ENCODE measurements at regions not wholly inside any gene's neighbourhood (a gene's known extent, or its start where the extent isn't known, plus 50 kb on each side); places are given as distances from the start of the nearest gene placed in this dataset.

GRCh38 chr13:40343550-40344269, 322.7 kb downstream of the FOXO1 start (continued):
- no peak for TF ChIP-seq ZBTB10 (tag by site-specific recombination; IDR thresholded peaks at IDR 0.05)
- TF ChIP-seq ZNF416 (tag by site-specific recombination; IDR thresholded peaks at IDR 0.05), result no peak
- no peak for TF ChIP-seq ZNF18 (tag by site-specific recombination; IDR thresholded peaks at IDR 0.05)
- TF ChIP-seq ZNF366 (tag by site-specific recombination; conservative IDR thresholded peaks at IDR 0.05), result no peak
- TF ChIP-seq OSR2 (tag by site-specific recombination; IDR thresholded peaks at IDR 0.05), result no peak
- no peak for TF ChIP-seq ZNF37A (tag by site-specific recombination; IDR thresholded peaks at IDR 0.05)
- TF ChIP-seq ZBTB6 (tag by site-specific recombination; IDR thresholded peaks at IDR 0.05), result no peak
- no peak for TF ChIP-seq REPIN1 (tag by site-specific recombination; IDR thresholded peaks at IDR 0.05; ENCODE audit: low read depth)
- TF ChIP-seq ZNF692 (tag by site-specific recombination; IDR thresholded peaks at IDR 0.05), result no peak
- no peak for TF ChIP-seq ZBTB48 (tag by site-specific recombination; IDR thresholded peaks at IDR 0.05)

GRCh38 chr13:40344270-40345148, 321.9 kb downstream of the FOXO1 start:
- Histone ChIP-seq H3K4me3 (ENCODE audit: low read depth, low read length) (no peak overlapping the region), H3K27ac (ENCODE audit: extremely low read depth, low read depth, low read length) (no peak overlapping the region), H3K36me3 (ENCODE audit: control insufficient read depth in 2 of 2, insufficient read depth in 1 of 2, low read length in 2 of 2) (no peaks in the 10 kb centered on the region), H3K9me3 (ENCODE audit: control insufficient read depth, insufficient read depth, low read depth, low read length) (no peaks in the 10 kb centered on the region), H3K4me1 (ENCODE audit: control insufficient read depth, insufficient read depth, low read length) (no peaks in the 10 kb centered on the region)
- ChIA-PET POLR2A (no interaction called here), CTCF (no interaction called here)
- TF ChIP-seq ZFP37 (tag by site-specific recombination; IDR thresholded peaks at IDR 0.05) (no peak), ZNF530 (tag by site-specific recombination; IDR thresholded peaks at IDR 0.05; ENCODE audit: low read depth) (no peak)

GRCh38 chr13:40345149-40345514, 321.3 kb downstream of the FOXO1 start:
- Histone ChIP-seq H3K9me3 (ENCODE audit: control insufficient read depth, insufficient read depth, low read depth, low read length) (no peaks in the 10 kb centered on the region), H3K36me3 (ENCODE audit: control insufficient read depth in 2 of 2, insufficient read depth in 1 of 2, low read length in 2 of 2) (no peaks in the 10 kb centered on the region), H3K4me1 (ENCODE audit: control insufficient read depth, insufficient read depth, low read length) (no peaks in the 10 kb centered on the region), H3K4me3 (ENCODE audit: low read depth, low read length) (no peak overlapping the region), H3K27ac (ENCODE audit: extremely low read depth, low read depth, low read length) (no peak overlapping the region)
- ChIA-PET POLR2A (no interaction called here), CTCF (no interaction called here)
- TF ChIP-seq ZBTB8A (tag by site-specific recombination; IDR thresholded peaks at IDR 0.05), result no peak
- no peak for TF ChIP-seq ZSCAN23 (tag by site-specific recombination; IDR thresholded peaks at IDR 0.05)
- TF ChIP-seq ZNF776 (tag by site-specific recombination; IDR thresholded peaks at IDR 0.05; ENCODE audit: borderline replicate concordance), result no peak
- TF ChIP-seq BCL6B (tag by site-specific recombination; IDR thresholded peaks at IDR 0.05), result no peak
- no peak for TF ChIP-seq ZBTB17 (tag by site-specific recombination; IDR thresholded peaks at IDR 0.05)
- no peak for TF ChIP-seq ZNF664 (tag by site-specific recombination; IDR thresholded peaks at IDR 0.05)
- TF ChIP-seq ZNF24 (tag by site-specific recombination; IDR thresholded peaks at IDR 0.05), result no peak
- TF ChIP-seq TRIM28 (IDR thresholded peaks at IDR 0.05; ENCODE audit: borderline replicate concordance, low read length), result no peak
- TF ChIP-seq ZNF221 (tag by site-specific recombination; IDR thresholded peaks at IDR 0.05; ENCODE audit: borderline replicate concordance), result no peak
- no peak for TF ChIP-seq ZNF391 (tag by site-specific recombination; IDR thresholded peaks at IDR 0.05; ENCODE audit: borderline replicate concordance, low read depth)
- no peak for TF ChIP-seq ZNF571 (tag by site-specific recombination; IDR thresholded peaks at IDR 0.05)
- TF ChIP-seq ZNF366 (tag by site-specific recombination; conservative IDR thresholded peaks at IDR 0.05), result no peak
- no peak for TF ChIP-seq ZNF174 (tag by site-specific recombination; IDR thresholded peaks at IDR 0.05)
- no peak for TF ChIP-seq MYNN (tag by site-specific recombination; IDR thresholded peaks at IDR 0.05; ENCODE audit: borderline replicate concordance)
